Thyroid gland (tissue), 4 donors: ENCODE measurements at regions not wholly inside any gene's neighbourhood (a gene's known extent, or its start where the extent isn't known, plus 50 kb on each side); places are given as distances from the start of the nearest gene placed in this dataset.

ENCODE experiments used
- DNase-seq, 2 donors: peaks; one replicate each; pipeline ENCODE4 v3.0.0-alpha.2; 2019
- H3K27ac ChIP-seq, 3 donors: fragments of 200-600 bp; sonication (generic); 1 replicate in 2 of 3; 2 replicates in 1 of 3; pipeline ENCODE4 v1.5.1; 2016 to 2019; ENCODE audit warnings: mild to moderate bottlenecking in 1 of 3, moderate library complexity in 1 of 3
- H3K27me3 ChIP-seq: fragments of 200-600 bp; sonication (generic); one replicate; pipeline ENCODE4 v1.5.1; 2019
- H3K36me3 ChIP-seq, 2 donors: fragments of 200-600 bp; sonication (generic); one replicate each; pipeline ENCODE4 v1.5.1; 2016 to 2019
- H3K4me1 ChIP-seq, 2 donors: fragments of 200-600 bp; sonication (generic); one replicate each; pipeline ENCODE4 v1.5.1; 2017 to 2019
- H3K4me3 ChIP-seq, 3 donors: fragments of 200-600 bp; sonication (generic); replicated peaks in 1 of 3; 1 replicate in 2 of 3; 2 replicates in 1 of 3; pipeline ENCODE4 v1.5.1; 2016; ENCODE audit warnings: mild to moderate bottlenecking in 1 of 3
- H3K9me3 ChIP-seq: fragments of 200-600 bp; sonication (generic); one replicate; pipeline ENCODE4 v1.5.1; 2017
- POLR2A ChIP-seq, 2 donors: fragments of 450-650 bp; IDR thresholded peaks; one replicate each; pipeline ENCODE4 v1.6.1; 2017; ENCODE audit warnings: antibody characterized with exemption in 2 of 2, mild to moderate bottlenecking in 2 of 2, moderate library complexity in 1 of 2
- WGBS, 2 donors: methylation state at CpG; one replicate each; pipeline ENCODE4 v1.1.5; 2017; 5-methylcytosine and 5-hydroxymethylcytosine counted together
- intact Hi-C: fragments of 100-400 bp; cut with DNase I; formaldehyde crosslinking; loops from one replicate; pipeline ENCODE4 v1.15.1; 2023
- TF ChIP-seq, protein P1 (sequence below), 6 experiments: fragments of 200-600 bp in 3 of 6; fragments of 450-650 bp in 3 of 6; sonication (generic) in 3 of 6; IDR thresholded peaks; one replicate each; pipeline ENCODE4 v1.5.1; 2016 to 2019; ENCODE audit warnings: antibody characterized with exemption in 6 of 6, mild to moderate bottlenecking in 2 of 6, inconsistent platforms in 1 of 6, moderate library complexity in 1 of 6

DNA sequence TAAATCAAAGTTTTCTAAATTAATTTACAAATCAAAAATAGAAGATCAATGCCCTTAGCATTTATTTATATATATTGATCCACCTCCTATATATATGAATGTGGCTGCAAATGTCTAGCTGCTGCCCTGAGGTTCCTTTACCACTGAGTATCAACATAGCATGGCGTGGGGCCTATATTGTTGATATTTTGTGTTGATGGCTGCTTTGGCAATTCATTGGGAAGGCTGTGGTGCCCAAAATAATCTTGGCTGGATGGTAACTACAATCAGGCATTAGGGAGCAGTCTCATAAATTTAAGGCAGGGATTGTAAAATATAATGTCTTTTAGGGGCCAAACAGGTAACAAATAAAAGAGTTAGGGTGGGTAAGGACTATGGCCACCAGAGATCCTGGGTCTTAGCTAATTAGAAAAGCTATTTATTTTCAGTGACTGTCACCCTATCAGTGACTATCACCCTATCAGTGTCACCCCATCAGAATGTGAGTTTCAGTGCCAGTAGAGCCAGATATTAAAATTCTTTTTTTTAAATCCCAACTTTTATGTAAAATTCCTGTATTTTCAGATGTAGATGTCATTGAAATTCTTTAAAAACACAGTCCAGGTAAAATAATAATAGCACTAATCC lies 190.7 kb upstream of the PCSK5 start:
- H3K36me3 ChIP-seq: no peaks in the 10 kb centered on the region
- TF ChIP-seq, protein P1, sequence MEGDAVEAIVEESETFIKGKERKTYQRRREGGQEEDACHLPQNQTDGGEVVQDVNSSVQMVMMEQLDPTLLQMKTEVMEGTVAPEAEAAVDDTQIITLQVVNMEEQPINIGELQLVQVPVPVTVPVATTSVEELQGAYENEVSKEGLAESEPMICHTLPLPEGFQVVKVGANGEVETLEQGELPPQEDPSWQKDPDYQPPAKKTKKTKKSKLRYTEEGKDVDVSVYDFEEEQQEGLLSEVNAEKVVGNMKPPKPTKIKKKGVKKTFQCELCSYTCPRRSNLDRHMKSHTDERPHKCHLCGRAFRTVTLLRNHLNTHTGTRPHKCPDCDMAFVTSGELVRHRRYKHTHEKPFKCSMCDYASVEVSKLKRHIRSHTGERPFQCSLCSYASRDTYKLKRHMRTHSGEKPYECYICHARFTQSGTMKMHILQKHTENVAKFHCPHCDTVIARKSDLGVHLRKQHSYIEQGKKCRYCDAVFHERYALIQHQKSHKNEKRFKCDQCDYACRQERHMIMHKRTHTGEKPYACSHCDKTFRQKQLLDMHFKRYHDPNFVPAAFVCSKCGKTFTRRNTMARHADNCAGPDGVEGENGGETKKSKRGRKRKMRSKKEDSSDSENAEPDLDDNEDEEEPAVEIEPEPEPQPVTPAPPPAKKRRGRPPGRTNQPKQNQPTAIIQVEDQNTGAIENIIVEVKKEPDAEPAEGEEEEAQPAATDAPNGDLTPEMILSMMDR (IDR thresholded peaks at IDR 0.05): no peak
- intact Hi-C loops: no loop called here
- H3K4me1 ChIP-seq: no peaks in the 10 kb centered on the region
- no peaks in the 10 kb centered on the region for H3K27me3 ChIP-seq
- DNase-seq: no peak
- H3K4me3 ChIP-seq: no peak overlapping the region
- WGBS, 2 donors: 87 to 91% methylated on average over 1 of the region's 1 CpG
- H3K27ac ChIP-seq: no peak overlapping the region
- no peaks in the 10 kb centered on the region for H3K9me3 ChIP-seq

DNA sequence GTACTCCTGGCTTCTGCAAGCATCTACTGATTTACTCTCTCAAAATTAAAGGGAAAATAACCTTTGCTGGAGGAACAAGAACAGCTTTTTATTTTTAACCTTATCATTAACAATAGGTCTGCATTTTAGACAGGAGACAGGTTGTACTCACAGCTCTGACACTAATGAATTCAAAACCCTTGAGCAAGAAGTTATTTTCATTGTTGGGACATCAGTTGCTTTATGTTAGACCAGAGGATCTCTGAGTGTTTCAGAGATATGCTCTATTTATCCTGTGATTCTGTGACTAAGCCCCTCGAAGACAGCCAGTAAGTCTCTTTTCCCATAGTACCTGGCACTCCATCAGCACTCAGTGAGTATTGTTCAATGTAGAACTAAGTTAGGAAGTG lies 190.2 kb upstream of the PCSK5 start:
- intact Hi-C loops: no loop called here
- no peaks in the 10 kb centered on the region for H3K36me3 ChIP-seq
- WGBS, 2 donors: 39 to 41% methylated on average over 1 of the region's 1 CpG
- TF ChIP-seq, protein P1 (IDR thresholded peaks at IDR 0.05): no peak
- TF ChIP-seq POLR2A (IDR thresholded peaks at IDR 0.05): no peak
- H3K4me1 ChIP-seq: no peaks in the 10 kb centered on the region
- H3K27ac ChIP-seq: no peak overlapping the region
- DNase-seq: no peak
- H3K9me3 ChIP-seq: no peaks in the 10 kb centered on the region
- no peaks in the 10 kb centered on the region for H3K27me3 ChIP-seq
- H3K4me3 ChIP-seq: no peak overlapping the region

DNA sequence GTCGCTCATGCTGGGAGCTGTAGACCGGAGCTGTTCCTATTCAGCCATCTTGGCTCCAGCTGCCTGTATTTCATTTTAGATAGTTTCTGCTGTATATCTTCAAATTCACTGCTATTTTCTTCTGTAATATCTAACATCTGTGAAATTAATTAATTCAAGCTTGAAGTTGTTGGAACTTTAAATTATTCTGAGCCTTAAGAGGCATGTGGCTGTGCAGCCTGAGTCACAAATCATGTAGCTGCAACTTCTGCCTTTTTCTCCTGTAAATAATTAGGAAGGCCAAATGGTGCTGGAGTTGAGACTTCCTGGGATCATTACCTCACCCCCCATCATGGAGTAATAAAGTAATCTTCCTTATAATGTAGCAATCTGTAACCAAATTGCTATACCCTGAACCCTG lies 183.3 kb upstream of the PCSK5 start:
- WGBS, 2 donors: 93 to 95% methylated on average over 2 of the region's 2 CpGs
- TF ChIP-seq POLR2A (IDR thresholded peaks at IDR 0.05): no peak
- TF ChIP-seq, protein P1 (IDR thresholded peaks at IDR 0.05): no peak
- no peaks in the 10 kb centered on the region for H3K4me1 ChIP-seq
- intact Hi-C loops: no loop called here
- no peak for DNase-seq
- no peaks in the 10 kb centered on the region for H3K27me3 ChIP-seq
- H3K4me3 ChIP-seq: no peak overlapping the region
- no peak overlapping the region for H3K27ac ChIP-seq
- no peaks in the 10 kb centered on the region for H3K36me3 ChIP-seq
- no peaks in the 10 kb centered on the region for H3K9me3 ChIP-seq

DNA sequence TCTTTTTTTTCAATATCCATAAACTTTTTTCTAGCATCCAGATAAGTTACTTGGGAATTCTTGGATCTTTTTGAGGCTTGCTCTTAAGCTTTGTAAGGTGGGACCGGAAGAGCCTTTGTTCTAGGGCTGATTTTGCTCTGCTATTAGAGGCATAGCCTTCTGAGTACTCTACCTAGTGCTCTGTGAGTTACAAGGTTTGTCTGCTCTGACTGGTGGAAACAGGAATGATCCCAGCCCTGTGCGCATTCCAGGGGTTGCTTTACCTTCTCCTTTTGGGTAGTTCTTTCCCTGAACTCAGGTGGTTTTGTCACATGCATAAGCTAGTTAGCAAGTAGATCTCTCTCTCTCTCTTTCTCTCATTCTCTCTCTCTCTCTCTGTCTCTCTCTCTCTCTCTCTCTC lies 180.8 kb upstream of the PCSK5 start:
- TF ChIP-seq, protein P1 (IDR thresholded peaks at IDR 0.05): peak in 1 of 6 experiments; percentile 9
- no peak for TF ChIP-seq POLR2A (IDR thresholded peaks at IDR 0.05)
- no peak overlapping the region for H3K27ac ChIP-seq
- WGBS, 2 donors: 68 to 91% methylated on average over 2 of the region's 2 CpGs
- intact Hi-C loops: no loop called here
- H3K27me3 ChIP-seq: no peaks in the 10 kb centered on the region
- no peaks in the 10 kb centered on the region for H3K9me3 ChIP-seq
- H3K4me1 ChIP-seq: peaks cover 0 to 7% of the 10 kb centered on the region in 2 donors
- peak in 1 of 2 donors; percentile 2 for DNase-seq
- H3K4me3 ChIP-seq: no peak overlapping the region
- H3K36me3 ChIP-seq: no peaks in the 10 kb centered on the region

DNA sequence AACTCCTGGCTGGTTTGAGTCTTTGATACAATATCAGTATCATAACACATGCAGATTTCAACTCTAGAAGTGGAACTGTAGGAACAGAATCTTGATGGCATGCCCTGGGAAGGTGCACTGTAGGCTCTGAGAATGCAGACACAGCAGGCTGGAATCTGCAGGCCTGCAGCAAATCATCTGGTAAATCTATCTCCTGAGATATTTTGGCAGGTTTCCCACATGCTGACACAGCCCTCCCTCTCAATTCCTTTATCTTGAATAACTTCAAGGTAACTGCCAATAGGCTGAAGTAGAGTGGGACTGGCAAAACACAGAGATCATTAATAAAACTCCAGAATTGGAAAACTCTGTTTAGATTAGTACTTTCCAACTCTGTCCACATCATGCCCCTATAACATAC lies 177.8 kb upstream of the PCSK5 start:
- H3K27me3 ChIP-seq: no peaks in the 10 kb centered on the region
- no peak overlapping the region for H3K27ac ChIP-seq
- H3K9me3 ChIP-seq: no peaks in the 10 kb centered on the region
- H3K4me1 ChIP-seq: peaks cover 0 to 7% of the 10 kb centered on the region in 2 donors
- DNase-seq: peak; percentile 21 to 33
- no peak for TF ChIP-seq POLR2A (IDR thresholded peaks at IDR 0.05)
- TF ChIP-seq, protein P1 (IDR thresholded peaks at IDR 0.05): no peak
- no peaks in the 10 kb centered on the region for H3K36me3 ChIP-seq
- intact Hi-C loops: no loop called here
- no peak overlapping the region for H3K4me3 ChIP-seq
